NCI-H748 (cell line): ENCODE measurements at regions not wholly inside any gene's neighbourhood (a gene's known extent, or its start where the extent isn't known, plus 50 kb on each side); places are given as distances from the start of the nearest gene placed in this dataset.

Experiments used
- DNase-seq: peaks from one replicate; lab custom pipeline; 2025; ENCODE audit not compliant: unreplicated experiment; lab: John Stamatoyannopoulos, UW

GRCh38 chr4:74675673-74676279 is 118.5 kb downstream of the BTC start:
- DNase-seq, result peak; percentile 32

- DNase-seq, result no peak
Measured at GRCh38 chr4:74682567-74683359, 111.6 kb downstream of the BTC start.

- no peak for DNase-seq
Measured at GRCh38 chr4:74692972-74693371, 101.4 kb downstream of the BTC start.
